GM12873 (cell line): ENCODE measurements at regions not wholly inside any gene's neighbourhood (a gene's known extent, or its start where the extent isn't known, plus 50 kb on each side); places are given as distances from the start of the nearest gene placed in this dataset.
A peak's percentile ranks its signal among the peaks of the same experiment; 100 is the strongest.

ENCODE experiments used
- TF ChIP-seq, protein P1 (sequence below): IDR thresholded peaks from 2 replicates; pipeline ENCODE4 v1.5.1; 2012; ENCODE audit warnings: low read depth, mild to moderate bottlenecking, moderate library complexity, low read length, control low read depth; ENCODE audit not compliant: insufficient read depth; ENCODE audit errors: missing control alignments

- TF ChIP-seq, protein P1, sequence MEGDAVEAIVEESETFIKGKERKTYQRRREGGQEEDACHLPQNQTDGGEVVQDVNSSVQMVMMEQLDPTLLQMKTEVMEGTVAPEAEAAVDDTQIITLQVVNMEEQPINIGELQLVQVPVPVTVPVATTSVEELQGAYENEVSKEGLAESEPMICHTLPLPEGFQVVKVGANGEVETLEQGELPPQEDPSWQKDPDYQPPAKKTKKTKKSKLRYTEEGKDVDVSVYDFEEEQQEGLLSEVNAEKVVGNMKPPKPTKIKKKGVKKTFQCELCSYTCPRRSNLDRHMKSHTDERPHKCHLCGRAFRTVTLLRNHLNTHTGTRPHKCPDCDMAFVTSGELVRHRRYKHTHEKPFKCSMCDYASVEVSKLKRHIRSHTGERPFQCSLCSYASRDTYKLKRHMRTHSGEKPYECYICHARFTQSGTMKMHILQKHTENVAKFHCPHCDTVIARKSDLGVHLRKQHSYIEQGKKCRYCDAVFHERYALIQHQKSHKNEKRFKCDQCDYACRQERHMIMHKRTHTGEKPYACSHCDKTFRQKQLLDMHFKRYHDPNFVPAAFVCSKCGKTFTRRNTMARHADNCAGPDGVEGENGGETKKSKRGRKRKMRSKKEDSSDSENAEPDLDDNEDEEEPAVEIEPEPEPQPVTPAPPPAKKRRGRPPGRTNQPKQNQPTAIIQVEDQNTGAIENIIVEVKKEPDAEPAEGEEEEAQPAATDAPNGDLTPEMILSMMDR = no peak
Measured at GRCh38 chr20:61118429-61119224, 133.4 kb upstream of the CDH4 start.

DNA sequence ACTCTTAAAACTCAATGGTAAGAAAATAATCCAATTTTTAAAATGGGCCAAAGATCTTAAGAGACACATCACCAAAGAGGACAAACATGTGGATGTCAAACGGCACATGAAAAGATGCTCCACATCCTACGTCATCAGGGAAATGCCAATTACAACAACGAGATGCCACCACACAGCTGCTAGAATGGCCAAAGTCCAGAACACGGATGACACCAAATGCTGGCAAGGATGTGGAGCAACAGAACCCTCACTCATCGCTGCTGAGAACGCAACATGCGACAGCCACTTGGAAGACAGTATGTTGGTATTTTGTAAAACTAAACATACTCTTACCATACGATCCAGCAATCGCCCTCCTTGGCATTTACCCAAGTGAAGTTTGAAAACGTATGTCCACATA lies 132.8 kb upstream of the CDH4 start:
- TF ChIP-seq, protein P1 = no peak

- TF ChIP-seq, protein P1 = no peak
Measured at GRCh38 chr20:61119794-61120410, 132.2 kb upstream of the CDH4 start.

DNA sequence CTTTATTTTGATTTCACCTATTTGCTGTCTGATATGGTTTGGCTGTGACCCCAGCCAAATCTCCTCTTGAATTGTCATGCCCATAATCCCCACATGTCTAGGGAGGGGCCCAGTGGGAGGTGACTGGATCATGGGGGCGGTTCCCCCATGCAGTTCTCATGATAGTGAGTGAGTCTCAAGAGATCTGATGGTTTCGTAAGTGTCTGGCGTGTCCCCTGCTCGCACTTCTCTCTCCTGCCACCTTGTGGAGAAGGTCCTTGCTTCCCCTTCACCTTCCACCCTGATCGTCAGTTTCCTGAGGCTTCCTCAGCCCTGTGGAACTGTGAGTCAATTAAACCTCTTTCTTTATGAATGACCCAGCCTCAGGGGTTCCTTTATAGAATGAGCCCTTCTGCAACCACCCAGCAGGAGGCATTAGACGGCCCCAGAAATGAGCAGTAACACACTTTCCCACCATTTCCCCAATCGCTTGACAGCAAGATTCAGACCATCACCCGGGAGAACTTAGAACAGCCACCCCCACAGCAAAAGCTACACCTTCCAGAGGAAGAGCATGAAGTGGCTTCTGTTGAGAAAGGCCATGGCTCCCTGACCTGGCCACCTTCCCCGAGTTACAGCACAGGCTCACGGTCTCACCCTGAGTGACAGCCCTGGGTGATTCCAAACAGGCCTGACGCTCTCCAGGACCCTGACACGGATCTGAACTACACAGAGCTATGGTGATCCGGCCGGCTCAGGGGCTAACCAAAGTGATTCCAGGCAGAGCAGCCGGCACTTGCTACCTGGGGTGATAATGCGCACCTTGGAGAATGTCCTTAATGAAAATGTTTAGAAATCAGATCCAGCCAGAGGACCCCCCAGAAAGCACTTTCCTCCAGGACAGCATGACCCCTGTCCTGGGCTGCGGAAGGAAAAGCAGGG lies 131.2 kb upstream of the CDH4 start:
- TF ChIP-seq, protein P1 = peak; percentile 38

DNA sequence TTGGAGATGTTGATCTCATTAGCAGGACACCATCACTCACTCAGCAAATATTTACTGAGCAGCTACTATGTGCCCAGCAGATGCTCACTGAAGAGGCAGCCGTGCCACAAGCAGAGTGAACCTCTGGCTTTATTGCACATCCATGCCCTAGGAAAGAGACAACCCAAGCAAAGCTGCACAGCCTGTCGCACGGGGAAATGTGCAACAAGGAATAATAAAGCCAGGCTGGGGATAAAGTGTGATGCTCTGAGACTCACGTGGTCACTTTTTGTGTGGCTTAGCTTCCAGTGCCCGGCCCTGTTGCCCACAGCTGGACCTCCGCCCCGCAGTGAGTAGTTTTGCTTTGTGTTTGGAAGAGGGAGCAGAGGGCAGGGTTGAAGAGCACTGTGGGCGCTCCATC lies 130.4 kb upstream of the CDH4 start:
- TF ChIP-seq, protein P1 = no peak

- TF ChIP-seq, protein P1 = no peak
Measured at GRCh38 chr20:61123286-61123685, 128.8 kb upstream of the CDH4 start.
